ENCODE measurements at regions not wholly inside any gene's neighbourhood (a gene's known extent, or its start where the extent isn't known, plus 50 kb on each side); places are given as distances from the start of the nearest gene placed in this dataset.

GRCh38 chr2:42901076-42901640 lies 108.8 kb upstream of the HAAO start:
- H3K4me3 ChIP-seq (ENCODE audit: insufficient read depth, low read length): no peak overlapping the region
- H3K9me3 ChIP-seq (ENCODE audit: low read depth, low read length): no peaks in the 10 kb centered on the region
- no peaks in the 10 kb centered on the region for H3K36me3 ChIP-seq (ENCODE audit: insufficient read depth, low read length)
- no peaks in the 10 kb centered on the region for H3K79me2 ChIP-seq (ENCODE audit: insufficient read depth, low read length)
- no peak for TF ChIP-seq CTCF (IDR thresholded peaks at IDR 0.05; ENCODE audit: extremely low read depth, low read depth, low read length)
- H3K4me2 ChIP-seq (ENCODE audit: insufficient read depth, low read length): peak overlapping the region; percentile 42
- no peak overlapping the region for H3K27ac ChIP-seq (ENCODE audit: low read depth, low read length)
- no peak overlapping the region for H2AFZ ChIP-seq (ENCODE audit: low read length)
- peak; percentile 78 for DNase-seq (ENCODE audit: insufficient read length, low spot score, missing footprints)
- H3K4me1 ChIP-seq (ENCODE audit: insufficient read depth, low read length): peaks cover 35% of the 10 kb centered on the region
- H3K27me3 ChIP-seq (ENCODE audit: insufficient read depth, low read length): no peaks in the 10 kb centered on the region
- H4K20me1 ChIP-seq (ENCODE audit: insufficient read depth, low read length): no peaks in the 10 kb centered on the region

- no peak for TF ChIP-seq CTCF (IDR thresholded peaks at IDR 0.05; ENCODE audit: extremely low read depth, low read depth, low read length)
- no peak for DNase-seq (ENCODE audit: insufficient read length, low spot score, missing footprints)
- no peaks in the 10 kb centered on the region for H3K27me3 ChIP-seq (ENCODE audit: insufficient read depth, low read length)
- no peak overlapping the region for H3K27ac ChIP-seq (ENCODE audit: low read depth, low read length)
- peaks cover 27% of the 10 kb centered on the region for H3K4me1 ChIP-seq (ENCODE audit: insufficient read depth, low read length)
- H2AFZ ChIP-seq (ENCODE audit: low read length): no peak overlapping the region
- no peak overlapping the region for H3K4me3 ChIP-seq (ENCODE audit: insufficient read depth, low read length)
- no peaks in the 10 kb centered on the region for H3K79me2 ChIP-seq (ENCODE audit: insufficient read depth, low read length)
- no peaks in the 10 kb centered on the region for H3K9me3 ChIP-seq (ENCODE audit: low read depth, low read length)
- no peaks in the 10 kb centered on the region for H3K36me3 ChIP-seq (ENCODE audit: insufficient read depth, low read length)
- H4K20me1 ChIP-seq (ENCODE audit: insufficient read depth, low read length): no peaks in the 10 kb centered on the region
- H3K4me2 ChIP-seq (ENCODE audit: insufficient read depth, low read length): no peak overlapping the region
Measured at GRCh38 chr2:42900289-42900891, 108.0 kb upstream of the HAAO start.

GRCh38 chr2:42897358-42897757 lies 105.0 kb upstream of the HAAO start:
- peak overlapping the region; percentile 9 for H2AFZ ChIP-seq (ENCODE audit: low read length)
- no peak for DNase-seq (ENCODE audit: insufficient read length, low spot score, missing footprints)
- H3K27ac ChIP-seq (ENCODE audit: low read depth, low read length): no peak overlapping the region
- no peaks in the 10 kb centered on the region for H3K79me2 ChIP-seq (ENCODE audit: insufficient read depth, low read length)
- H3K4me1 ChIP-seq (ENCODE audit: insufficient read depth, low read length): peaks cover 18% of the 10 kb centered on the region
- no peaks in the 10 kb centered on the region for H3K36me3 ChIP-seq (ENCODE audit: insufficient read depth, low read length)
- peak overlapping the region; percentile 3 for H3K4me2 ChIP-seq (ENCODE audit: insufficient read depth, low read length)
- H4K20me1 ChIP-seq (ENCODE audit: insufficient read depth, low read length): no peaks in the 10 kb centered on the region
- H3K9me3 ChIP-seq (ENCODE audit: low read depth, low read length): no peaks in the 10 kb centered on the region
- H3K27me3 ChIP-seq (ENCODE audit: insufficient read depth, low read length): no peaks in the 10 kb centered on the region
- TF ChIP-seq CTCF (IDR thresholded peaks at IDR 0.05; ENCODE audit: extremely low read depth, low read depth, low read length): no peak
- no peak overlapping the region for H3K4me3 ChIP-seq (ENCODE audit: insufficient read depth, low read length)

- Histone ChIP-seq H3K4me3 (ENCODE audit: insufficient read depth, low read length) (no peak overlapping the region), H3K79me2 (ENCODE audit: insufficient read depth, low read length) (no peaks in the 10 kb centered on the region), H3K4me1 (ENCODE audit: insufficient read depth, low read length) (peaks cover 9% of the 10 kb centered on the region), H3K9me3 (ENCODE audit: low read depth, low read length) (no peaks in the 10 kb centered on the region), H3K27ac (ENCODE audit: low read depth, low read length) (no peak overlapping the region), H3K36me3 (ENCODE audit: insufficient read depth, low read length) (no peaks in the 10 kb centered on the region), H2AFZ (ENCODE audit: low read length) (no peak overlapping the region), H4K20me1 (ENCODE audit: insufficient read depth, low read length) (no peaks in the 10 kb centered on the region), H3K4me2 (ENCODE audit: insufficient read depth, low read length) (no peak overlapping the region), H3K27me3 (ENCODE audit: insufficient read depth, low read length) (no peaks in the 10 kb centered on the region)
- no peak for TF ChIP-seq CTCF (IDR thresholded peaks at IDR 0.05; ENCODE audit: extremely low read depth, low read depth, low read length)
- no peak for DNase-seq (ENCODE audit: insufficient read length, low spot score, missing footprints)
Measured at GRCh38 chr2:42895791-42896135, 103.4 kb upstream of the HAAO start.

Measured in osteoblast (primary cell).